ENCODE measurements at regions not wholly inside any gene's neighbourhood (a gene's known extent, or its start where the extent isn't known, plus 50 kb on each side); places are given as distances from the start of the nearest gene placed in this dataset.

DNA sequence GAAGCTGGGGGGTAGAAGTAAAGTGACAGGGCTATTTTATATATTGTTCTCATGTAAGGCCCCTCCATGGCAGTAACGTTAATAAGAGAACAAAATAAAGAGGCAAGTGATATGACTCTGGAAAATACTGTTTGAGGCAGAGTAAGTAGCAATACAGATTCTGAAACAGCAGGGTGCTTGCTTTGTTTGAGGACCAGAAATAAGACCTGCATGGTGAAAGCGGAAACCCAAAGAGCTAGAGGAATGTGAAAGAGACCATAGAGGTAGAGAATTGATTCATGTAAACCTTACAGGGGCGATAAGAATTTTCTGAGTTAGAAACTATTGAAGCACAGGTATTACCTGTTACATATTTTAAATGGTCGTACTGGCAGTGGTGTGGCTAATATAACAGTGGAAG is 1517.1 kb downstream of the SI start:
- no peak overlapping the region for H3K4me2 ChIP-seq (ENCODE audit: extremely low read depth, insufficient read depth, low read length)
- H3K4me1 ChIP-seq (ENCODE audit: control insufficient read depth, extremely low read depth, insufficient read depth, low read length): no peaks in the 10 kb centered on the region
- no peaks in the 10 kb centered on the region for H3K9me3 ChIP-seq (ENCODE audit: control insufficient read depth, insufficient read depth, low read depth, low read length)
- TF ChIP-seq EZH2 (IDR thresholded peaks at IDR 0.05; ENCODE audit: low read length, missing control alignments): no peak
- TF ChIP-seq, protein P1, sequence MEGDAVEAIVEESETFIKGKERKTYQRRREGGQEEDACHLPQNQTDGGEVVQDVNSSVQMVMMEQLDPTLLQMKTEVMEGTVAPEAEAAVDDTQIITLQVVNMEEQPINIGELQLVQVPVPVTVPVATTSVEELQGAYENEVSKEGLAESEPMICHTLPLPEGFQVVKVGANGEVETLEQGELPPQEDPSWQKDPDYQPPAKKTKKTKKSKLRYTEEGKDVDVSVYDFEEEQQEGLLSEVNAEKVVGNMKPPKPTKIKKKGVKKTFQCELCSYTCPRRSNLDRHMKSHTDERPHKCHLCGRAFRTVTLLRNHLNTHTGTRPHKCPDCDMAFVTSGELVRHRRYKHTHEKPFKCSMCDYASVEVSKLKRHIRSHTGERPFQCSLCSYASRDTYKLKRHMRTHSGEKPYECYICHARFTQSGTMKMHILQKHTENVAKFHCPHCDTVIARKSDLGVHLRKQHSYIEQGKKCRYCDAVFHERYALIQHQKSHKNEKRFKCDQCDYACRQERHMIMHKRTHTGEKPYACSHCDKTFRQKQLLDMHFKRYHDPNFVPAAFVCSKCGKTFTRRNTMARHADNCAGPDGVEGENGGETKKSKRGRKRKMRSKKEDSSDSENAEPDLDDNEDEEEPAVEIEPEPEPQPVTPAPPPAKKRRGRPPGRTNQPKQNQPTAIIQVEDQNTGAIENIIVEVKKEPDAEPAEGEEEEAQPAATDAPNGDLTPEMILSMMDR (conservative IDR thresholded peaks at IDR 0.05 in 1 of 2, IDR thresholded peaks at IDR 0.05 in 1 of 2; ENCODE audit: low read depth in 1 of 2, low read length in 2 of 2): no peak
- no peaks in the 10 kb centered on the region for H3K36me3 ChIP-seq (ENCODE audit: control insufficient read depth, insufficient read depth, low read length)
- H2AFZ ChIP-seq (ENCODE audit: low read length): no peak overlapping the region
- no peak for DNase-seq (ENCODE audit: low read depth in 2 of 2)
- no peak overlapping the region for H3K9ac ChIP-seq (ENCODE audit: insufficient read depth, low read length)
- no peak overlapping the region for H3K27ac ChIP-seq (ENCODE audit: insufficient read depth, low read length)
- H3K79me2 ChIP-seq (ENCODE audit: control insufficient read depth, insufficient read depth, low read length): no peaks in the 10 kb centered on the region
- H4K20me1 ChIP-seq (ENCODE audit: control insufficient read depth, extremely low read depth, insufficient read depth, low read length): no peaks in the 10 kb centered on the region
- no peaks in the 10 kb centered on the region for H3K27me3 ChIP-seq (ENCODE audit: control insufficient read depth, insufficient read depth, low read length)
- H3K4me3 ChIP-seq (replicated peaks in 1 of 4; ENCODE audit: control extremely low read depth in 1 of 4, insufficient read depth in 1 of 4, low read depth in 3 of 4, low read length in 4 of 4): no peak overlapping the region

GRCh38 chr3:163560459-163560858 is 1517.8 kb downstream of the SI start:
- no peaks in the 10 kb centered on the region for H3K79me2 ChIP-seq (ENCODE audit: control insufficient read depth, insufficient read depth, low read length)
- no peaks in the 10 kb centered on the region for H4K20me1 ChIP-seq (ENCODE audit: control insufficient read depth, extremely low read depth, insufficient read depth, low read length)
- TF ChIP-seq, protein P1 (conservative IDR thresholded peaks at IDR 0.05 in 1 of 2, IDR thresholded peaks at IDR 0.05 in 1 of 2; ENCODE audit: low read depth in 1 of 2, low read length in 2 of 2): no peak
- TF ChIP-seq EZH2 (IDR thresholded peaks at IDR 0.05; ENCODE audit: low read length, missing control alignments): no peak
- no peaks in the 10 kb centered on the region for H3K36me3 ChIP-seq (ENCODE audit: control insufficient read depth, insufficient read depth, low read length)
- H2AFZ ChIP-seq (ENCODE audit: low read length): no peak overlapping the region
- H3K27ac ChIP-seq (ENCODE audit: insufficient read depth, low read length): no peak overlapping the region
- no peak overlapping the region for H3K4me2 ChIP-seq (ENCODE audit: extremely low read depth, insufficient read depth, low read length)
- no peak overlapping the region for H3K4me3 ChIP-seq (replicated peaks in 1 of 4; ENCODE audit: control extremely low read depth in 1 of 4, insufficient read depth in 1 of 4, low read depth in 3 of 4, low read length in 4 of 4)
- H3K4me1 ChIP-seq (ENCODE audit: control insufficient read depth, extremely low read depth, insufficient read depth, low read length): no peaks in the 10 kb centered on the region
- DNase-seq (ENCODE audit: low read depth in 2 of 2): no peak
- H3K9me3 ChIP-seq (ENCODE audit: control insufficient read depth, insufficient read depth, low read depth, low read length): no peaks in the 10 kb centered on the region
- no peaks in the 10 kb centered on the region for H3K27me3 ChIP-seq (ENCODE audit: control insufficient read depth, insufficient read depth, low read length)
- no peak overlapping the region for H3K9ac ChIP-seq (ENCODE audit: insufficient read depth, low read length)

DNA sequence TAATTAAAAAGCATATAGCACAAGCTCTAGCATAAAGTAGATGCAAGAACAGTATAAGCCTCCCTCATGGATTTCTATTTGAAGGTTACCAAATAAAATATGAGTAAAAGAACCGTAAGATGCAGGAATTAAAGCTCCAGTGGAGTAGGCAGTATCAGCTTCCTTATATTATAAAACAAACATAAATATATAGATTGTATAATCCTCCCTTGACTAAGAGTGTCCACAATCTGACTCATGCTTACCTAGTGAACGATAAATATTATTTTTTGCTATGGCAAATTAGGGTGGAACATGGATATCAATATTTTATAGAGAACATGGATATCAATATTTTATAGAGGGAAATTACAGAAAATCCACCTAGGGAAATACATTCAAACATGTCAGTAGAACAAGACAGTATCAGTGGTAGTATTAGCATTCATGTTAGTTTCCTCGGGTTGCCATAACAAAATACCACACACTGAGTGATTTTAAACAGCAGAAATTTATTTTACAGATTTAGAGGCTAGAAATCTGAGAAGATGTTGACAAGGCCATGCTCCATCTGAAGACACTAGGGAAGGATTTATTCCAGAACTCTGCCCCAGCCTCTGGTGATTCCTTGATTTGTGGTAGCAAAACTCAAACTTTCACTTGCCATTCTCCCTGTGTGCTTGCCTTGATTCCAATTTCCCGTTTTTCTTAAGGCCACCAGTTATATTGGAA is 1521.3 kb downstream of the SI start:
- Histone ChIP-seq H3K4me2 (ENCODE audit: extremely low read depth, insufficient read depth, low read length) (no peak overlapping the region), H3K27me3 (ENCODE audit: control insufficient read depth, insufficient read depth, low read length) (no peaks in the 10 kb centered on the region), H3K36me3 (ENCODE audit: control insufficient read depth, insufficient read depth, low read length) (no peaks in the 10 kb centered on the region), H3K27ac (ENCODE audit: insufficient read depth, low read length) (no peak overlapping the region), H4K20me1 (ENCODE audit: control insufficient read depth, extremely low read depth, insufficient read depth, low read length) (no peaks in the 10 kb centered on the region), H3K79me2 (ENCODE audit: control insufficient read depth, insufficient read depth, low read length) (no peaks in the 10 kb centered on the region), H3K9ac (ENCODE audit: insufficient read depth, low read length) (no peak overlapping the region), H2AFZ (ENCODE audit: low read length) (no peak overlapping the region), H3K4me3 (replicated peaks in 1 of 4; ENCODE audit: control extremely low read depth in 1 of 4, insufficient read depth in 1 of 4, low read depth in 3 of 4, low read length in 4 of 4) (no peak overlapping the region), H3K4me1 (ENCODE audit: control insufficient read depth, extremely low read depth, insufficient read depth, low read length) (no peaks in the 10 kb centered on the region), H3K9me3 (ENCODE audit: control insufficient read depth, insufficient read depth, low read depth, low read length) (no peaks in the 10 kb centered on the region)
- TF ChIP-seq, protein P1 (conservative IDR thresholded peaks at IDR 0.05 in 1 of 2, IDR thresholded peaks at IDR 0.05 in 1 of 2; ENCODE audit: low read depth in 1 of 2, low read length in 2 of 2): no peak
- TF ChIP-seq EZH2 (IDR thresholded peaks at IDR 0.05; ENCODE audit: low read length, missing control alignments): no peak
- no peak for DNase-seq (ENCODE audit: low read depth in 2 of 2)
